ENCODE measurements at regions not wholly inside any gene's neighbourhood (a gene's known extent, or its start where the extent isn't known, plus 50 kb on each side); places are given as distances from the start of the nearest gene placed in this dataset.

DNA sequence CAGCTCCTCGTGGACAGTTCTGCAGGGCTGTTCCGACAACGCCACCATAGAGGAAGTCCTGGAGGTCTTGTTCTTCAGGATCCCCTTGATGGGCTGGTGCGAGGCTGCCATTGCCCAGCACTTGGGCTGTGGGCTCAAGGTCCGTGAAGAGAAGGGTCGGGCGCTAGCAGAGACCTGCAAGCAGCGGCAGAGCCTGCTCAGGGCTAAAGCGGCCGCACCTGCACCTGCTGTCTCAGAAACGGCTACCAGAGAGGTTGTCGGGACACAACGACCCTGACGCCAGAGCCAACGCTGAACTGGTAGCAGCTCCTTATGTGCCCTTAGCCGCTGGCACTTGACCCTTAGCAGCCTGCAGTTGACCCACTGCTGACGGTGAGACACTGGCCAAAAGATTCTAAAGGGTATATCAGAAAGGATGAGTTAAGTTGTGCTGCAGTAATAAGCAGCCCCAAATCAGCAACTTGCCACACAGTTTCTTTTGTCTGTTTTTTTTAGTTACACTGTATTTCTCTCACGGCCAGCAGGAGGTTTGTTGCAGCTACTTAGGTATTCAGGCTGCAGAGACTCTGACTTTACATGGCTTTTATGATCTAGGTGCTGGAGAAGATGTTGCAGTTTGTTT lies 55.5 kb upstream of the ST6GAL2 start:
- 86 to 91% methylated on average over 18 of the region's 18 CpGs for WGBS, 2 donors
- Histone ChIP-seq H3K9ac (ENCODE audit: insufficient read depth in 1 of 2, low read length in 2 of 2) (no peak overlapping the region), H3K4me1 (ENCODE audit: control insufficient read depth in 5 of 5, insufficient read depth in 5 of 5, low read length in 5 of 5) (no peaks in the 10 kb centered on the region), H3K27ac (ENCODE audit: low read depth in 1 of 2, low read length in 1 of 2) (no peak overlapping the region), H3K36me3 (ENCODE audit: control insufficient read depth in 4 of 4, insufficient read depth in 4 of 4, low read length in 4 of 4) (no peaks in the 10 kb centered on the region), H3K9me3 (ENCODE audit: control insufficient read depth in 4 of 4, insufficient read depth in 3 of 4, low read length in 3 of 4) (peaks cover 0 to 4% (median 0%) of the 10 kb centered on the region in 4 donors), H3K27me3 (ENCODE audit: control insufficient read depth in 3 of 3, insufficient read depth in 3 of 3, low read length in 2 of 3) (no peaks in the 10 kb centered on the region), H3K4me3 (no peak overlapping the region)
- ATAC-seq (ENCODE audit: insufficient read depth, low FRiP score) (no peak), DNase-seq (no peak)
- TF ChIP-seq, protein P1, sequence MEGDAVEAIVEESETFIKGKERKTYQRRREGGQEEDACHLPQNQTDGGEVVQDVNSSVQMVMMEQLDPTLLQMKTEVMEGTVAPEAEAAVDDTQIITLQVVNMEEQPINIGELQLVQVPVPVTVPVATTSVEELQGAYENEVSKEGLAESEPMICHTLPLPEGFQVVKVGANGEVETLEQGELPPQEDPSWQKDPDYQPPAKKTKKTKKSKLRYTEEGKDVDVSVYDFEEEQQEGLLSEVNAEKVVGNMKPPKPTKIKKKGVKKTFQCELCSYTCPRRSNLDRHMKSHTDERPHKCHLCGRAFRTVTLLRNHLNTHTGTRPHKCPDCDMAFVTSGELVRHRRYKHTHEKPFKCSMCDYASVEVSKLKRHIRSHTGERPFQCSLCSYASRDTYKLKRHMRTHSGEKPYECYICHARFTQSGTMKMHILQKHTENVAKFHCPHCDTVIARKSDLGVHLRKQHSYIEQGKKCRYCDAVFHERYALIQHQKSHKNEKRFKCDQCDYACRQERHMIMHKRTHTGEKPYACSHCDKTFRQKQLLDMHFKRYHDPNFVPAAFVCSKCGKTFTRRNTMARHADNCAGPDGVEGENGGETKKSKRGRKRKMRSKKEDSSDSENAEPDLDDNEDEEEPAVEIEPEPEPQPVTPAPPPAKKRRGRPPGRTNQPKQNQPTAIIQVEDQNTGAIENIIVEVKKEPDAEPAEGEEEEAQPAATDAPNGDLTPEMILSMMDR (IDR thresholded peaks at IDR 0.05; ENCODE audit: control extremely low read depth, extremely low read depth): no peak

DNA sequence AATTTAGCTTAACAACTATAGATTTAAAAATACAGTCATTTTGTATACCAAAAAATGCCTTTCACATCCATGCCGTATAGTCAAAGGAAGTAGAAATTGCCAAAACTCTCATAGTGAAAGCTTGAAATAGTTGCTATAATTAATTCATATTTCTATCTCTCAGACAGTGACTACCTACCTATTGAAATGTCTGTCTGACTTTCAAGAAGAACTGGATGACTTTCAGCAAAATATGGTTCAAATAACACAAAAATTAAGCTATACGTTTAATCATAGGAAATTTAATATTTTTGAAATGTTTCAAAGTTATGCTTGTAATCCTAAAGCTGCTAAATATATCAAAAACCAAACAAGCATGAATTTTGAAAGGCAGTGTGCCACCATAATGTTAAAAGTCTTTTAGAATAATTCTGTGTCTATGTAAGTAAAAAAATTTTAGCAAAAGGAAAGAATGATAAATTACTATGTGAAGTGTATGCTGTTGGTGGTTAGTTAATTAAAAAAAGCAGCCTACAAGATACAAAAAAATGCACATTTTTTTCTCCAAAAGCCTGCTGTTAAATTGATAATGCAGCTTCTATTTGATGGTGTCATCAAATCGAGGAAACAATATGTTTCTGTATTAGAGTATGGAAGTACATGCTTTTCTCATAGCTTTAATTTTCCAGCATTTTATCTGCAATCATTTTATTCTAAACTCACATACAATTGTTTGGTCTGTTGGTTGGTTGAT lies 57.7 kb upstream of the ST6GAL2 start:
- no peak overlapping the region for H3K4me3 ChIP-seq
- WGBS, 2 donors: 50 to 86% methylated on average over 3 of the region's 3 CpGs
- no peaks in the 10 kb centered on the region for H3K36me3 ChIP-seq (ENCODE audit: control insufficient read depth in 4 of 4, insufficient read depth in 4 of 4, low read length in 4 of 4)
- no peak for ATAC-seq (ENCODE audit: insufficient read depth, low FRiP score)
- no peak for DNase-seq
- TF ChIP-seq, protein P1 (IDR thresholded peaks at IDR 0.05; ENCODE audit: control extremely low read depth, extremely low read depth): no peak
- no peaks in the 10 kb centered on the region for H3K27me3 ChIP-seq (ENCODE audit: control insufficient read depth in 3 of 3, insufficient read depth in 3 of 3, low read length in 2 of 3)
- H3K27ac ChIP-seq (ENCODE audit: low read depth in 1 of 2, low read length in 1 of 2): no peak overlapping the region
- no peak overlapping the region for H3K9ac ChIP-seq (ENCODE audit: insufficient read depth in 1 of 2, low read length in 2 of 2)
- no peaks in the 10 kb centered on the region for H3K4me1 ChIP-seq (ENCODE audit: control insufficient read depth in 5 of 5, insufficient read depth in 5 of 5, low read length in 5 of 5)
- peaks cover 0 to 4% (median 0%) of the 10 kb centered on the region in 4 donors for H3K9me3 ChIP-seq (ENCODE audit: control insufficient read depth in 4 of 4, insufficient read depth in 3 of 4, low read length in 3 of 4)

DNA sequence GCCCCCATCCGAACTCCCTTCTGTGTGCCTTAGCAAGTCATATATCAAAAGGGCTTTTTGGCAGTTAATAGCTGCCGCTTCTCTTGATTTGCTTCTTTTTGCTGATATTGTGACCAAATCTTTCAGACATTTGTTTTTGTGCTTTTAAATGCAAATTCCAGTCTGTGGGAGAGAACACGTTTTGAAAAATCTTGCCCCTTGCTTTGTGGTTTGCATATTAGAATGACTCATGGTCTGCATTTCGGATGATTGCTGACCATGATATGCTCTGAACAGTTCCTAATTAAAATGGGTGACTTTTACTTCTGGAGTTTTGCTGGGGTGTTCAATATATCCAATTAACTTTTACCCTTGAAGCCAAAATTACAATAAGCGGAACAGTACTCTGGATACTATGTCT lies 58.2 kb upstream of the ST6GAL2 start:
- Histone ChIP-seq H3K4me3 (no peak overlapping the region), H3K9ac (ENCODE audit: insufficient read depth in 1 of 2, low read length in 2 of 2) (no peak overlapping the region), H3K27me3 (ENCODE audit: control insufficient read depth in 3 of 3, insufficient read depth in 3 of 3, low read length in 2 of 3) (no peaks in the 10 kb centered on the region), H3K4me1 (ENCODE audit: control insufficient read depth in 5 of 5, insufficient read depth in 5 of 5, low read length in 5 of 5) (no peaks in the 10 kb centered on the region), H3K36me3 (ENCODE audit: control insufficient read depth in 4 of 4, insufficient read depth in 4 of 4, low read length in 4 of 4) (no peaks in the 10 kb centered on the region), H3K27ac (ENCODE audit: low read depth in 1 of 2, low read length in 1 of 2) (no peak overlapping the region), H3K9me3 (ENCODE audit: control insufficient read depth in 4 of 4, insufficient read depth in 3 of 4, low read length in 3 of 4) (peaks cover 0 to 4% (median 0%) of the 10 kb centered on the region in 4 donors)
- TF ChIP-seq, protein P1 (IDR thresholded peaks at IDR 0.05; ENCODE audit: control extremely low read depth, extremely low read depth): no peak
- WGBS, 2 donors: 76 to 79% methylated on average over 5 of the region's 5 CpGs
- ATAC-seq (ENCODE audit: insufficient read depth, low FRiP score) (no peak), DNase-seq (no peak)
